Omental fat pad (tissue), 3 donors: ENCODE measurements at regions not wholly inside any gene's neighbourhood (a gene's known extent, or its start where the extent isn't known, plus 50 kb on each side); places are given as distances from the start of the nearest gene placed in this dataset.

Source experiments
- ATAC-seq: fragments of 150-250 bp; one replicate; pipeline ENCODE4 v1.9.1; 2016; ENCODE audit warnings: mild to moderate bottlenecking, moderate library complexity; ENCODE audit not compliant: low FRiP score
- DNase-seq: peaks from one replicate; pipeline ENCODE4 v3.0.0-alpha.2; 2019; ENCODE audit warnings: low spot score
- CTCF ChIP-seq, 3 donors: fragments of 450-650 bp; IDR thresholded peaks; one replicate each; pipeline ENCODE4 v1.5.1; 2016 to 2017; ENCODE audit warnings: antibody characterized with exemption in 3 of 3, mild to moderate bottlenecking in 3 of 3, moderate library complexity in 2 of 3

- ATAC-seq, result no peak
- no peak for TF ChIP-seq CTCF (IDR thresholded peaks at IDR 0.05)
- DNase-seq, result no peak
Measured at GRCh38 chr20:51237278-51237677, 214.4 kb upstream of the KCNG1 start.

GRCh38 chr20:51236421-51236820 is 213.5 kb upstream of the KCNG1 start:
- ATAC-seq (no peak), DNase-seq (no peak)
- TF ChIP-seq CTCF (IDR thresholded peaks at IDR 0.05), result no peak

- TF ChIP-seq CTCF (IDR thresholded peaks at IDR 0.05), result no peak
- no peak for ATAC-seq
- no peak for DNase-seq
Measured at GRCh38 chr20:51233345-51233744, 210.4 kb upstream of the KCNG1 start.

- no peak for ATAC-seq
- no peak for DNase-seq
- TF ChIP-seq CTCF (IDR thresholded peaks at IDR 0.05), result no peak
Measured at GRCh38 chr20:51230727-51231126, 207.8 kb upstream of the KCNG1 start.

- no peak for ATAC-seq
- TF ChIP-seq CTCF (IDR thresholded peaks at IDR 0.05), result no peak
- DNase-seq, result no peak
Measured at GRCh38 chr20:51228763-51229162, 205.9 kb upstream of the KCNG1 start.

GRCh38 chr20:51227744-51228143 is 204.8 kb upstream of the KCNG1 start:
- no peak for TF ChIP-seq CTCF (IDR thresholded peaks at IDR 0.05)
- no peak for ATAC-seq
- no peak for DNase-seq

- TF ChIP-seq CTCF (IDR thresholded peaks at IDR 0.05), result no peak
- DNase-seq (no peak), ATAC-seq (no peak)
Measured at GRCh38 chr20:51223183-51223720, 200.3 kb upstream of the KCNG1 start.
